ENCODE measurements at regions not wholly inside any gene's neighbourhood (a gene's known extent, or its start where the extent isn't known, plus 50 kb on each side); places are given as distances from the start of the nearest gene placed in this dataset.

DNA sequence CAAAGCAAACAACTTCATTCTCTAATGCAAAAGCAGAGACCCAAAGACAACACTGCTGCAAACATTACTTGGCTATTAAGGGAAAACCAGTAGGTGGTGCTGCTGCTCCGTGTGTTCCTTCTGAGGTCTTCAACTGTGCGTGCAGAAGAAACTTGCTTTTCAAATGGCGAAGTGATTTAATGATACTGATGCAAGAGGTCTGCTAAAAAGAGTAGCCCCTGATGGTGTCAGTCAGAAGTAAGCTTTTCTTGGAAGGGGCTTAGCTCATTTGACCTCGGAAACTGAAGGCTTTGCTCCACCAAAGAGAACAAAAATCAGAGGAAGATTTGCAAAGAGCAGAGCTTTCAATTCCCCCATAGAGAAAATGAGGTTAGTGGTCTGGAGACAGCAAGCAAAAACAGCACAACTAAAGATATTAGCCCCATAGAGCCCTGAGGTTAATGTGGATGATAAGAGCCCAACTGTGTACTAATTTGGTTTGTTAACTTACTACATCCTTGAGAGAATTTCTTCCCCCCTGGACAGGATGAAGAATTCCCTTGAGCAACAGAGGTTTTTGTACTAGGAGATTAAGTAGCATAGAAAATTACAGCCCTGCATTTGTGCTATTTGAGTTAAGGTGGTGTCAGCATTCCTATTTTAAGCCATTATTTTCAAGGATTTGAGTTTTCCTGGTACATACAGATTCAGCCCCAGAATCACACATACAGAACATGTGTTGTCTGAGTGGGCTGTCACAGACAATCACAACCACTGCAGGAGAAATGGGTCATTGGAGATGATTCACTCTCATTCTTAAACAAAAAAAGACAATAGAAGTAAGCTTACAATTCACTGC lies 153.2 kb upstream of the C9orf72 start:
- no peaks in the 10 kb centered on the region for H3K36me3 ChIP-seq (ENCODE audit: insufficient read depth, low read length)
- H3K4me1 ChIP-seq (ENCODE audit: insufficient read depth, low read length, poor library complexity, severe bottlenecking): no peaks in the 10 kb centered on the region
- H3K9ac ChIP-seq (ENCODE audit: low read depth, low read length, poor library complexity, severe bottlenecking): no peak overlapping the region
- TF ChIP-seq, protein P1, sequence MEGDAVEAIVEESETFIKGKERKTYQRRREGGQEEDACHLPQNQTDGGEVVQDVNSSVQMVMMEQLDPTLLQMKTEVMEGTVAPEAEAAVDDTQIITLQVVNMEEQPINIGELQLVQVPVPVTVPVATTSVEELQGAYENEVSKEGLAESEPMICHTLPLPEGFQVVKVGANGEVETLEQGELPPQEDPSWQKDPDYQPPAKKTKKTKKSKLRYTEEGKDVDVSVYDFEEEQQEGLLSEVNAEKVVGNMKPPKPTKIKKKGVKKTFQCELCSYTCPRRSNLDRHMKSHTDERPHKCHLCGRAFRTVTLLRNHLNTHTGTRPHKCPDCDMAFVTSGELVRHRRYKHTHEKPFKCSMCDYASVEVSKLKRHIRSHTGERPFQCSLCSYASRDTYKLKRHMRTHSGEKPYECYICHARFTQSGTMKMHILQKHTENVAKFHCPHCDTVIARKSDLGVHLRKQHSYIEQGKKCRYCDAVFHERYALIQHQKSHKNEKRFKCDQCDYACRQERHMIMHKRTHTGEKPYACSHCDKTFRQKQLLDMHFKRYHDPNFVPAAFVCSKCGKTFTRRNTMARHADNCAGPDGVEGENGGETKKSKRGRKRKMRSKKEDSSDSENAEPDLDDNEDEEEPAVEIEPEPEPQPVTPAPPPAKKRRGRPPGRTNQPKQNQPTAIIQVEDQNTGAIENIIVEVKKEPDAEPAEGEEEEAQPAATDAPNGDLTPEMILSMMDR (conservative IDR thresholded peaks at IDR 0.05; ENCODE audit: low read length): peak; percentile 86
- no peak for TF ChIP-seq EZH2phosphoT487 (IDR thresholded peaks at IDR 0.05; ENCODE audit: borderline replicate concordance)
- no peak overlapping the region for H3K4me2 ChIP-seq (ENCODE audit: low read depth, low read length, poor library complexity, severe bottlenecking)
- H3K79me2 ChIP-seq (ENCODE audit: insufficient read depth, low read length): no peaks in the 10 kb centered on the region
- H3K4me3 ChIP-seq (ENCODE audit: low read length, poor library complexity, severe bottlenecking): no peak overlapping the region
- H3K9me2 ChIP-seq (replicated peaks; ENCODE audit: low read depth, low read length): no peaks in the 10 kb centered on the region
- peak overlapping the region; percentile 48; the same call in 1 of the 2 replicates for H2AFZ ChIP-seq (ENCODE audit: low read length)
- H4K20me1 ChIP-seq (ENCODE audit: insufficient read depth, low read length, poor library complexity, severe bottlenecking): no peaks in the 10 kb centered on the region
- H3F3A ChIP-seq (ENCODE audit: low read depth): no peaks in the 10 kb centered on the region
- no peaks in the 10 kb centered on the region for H3K9me3 ChIP-seq (ENCODE audit: insufficient read depth, low read depth, low read length)
- H3K27me3 ChIP-seq (ENCODE audit: insufficient read depth, low read length, poor library complexity, severe bottlenecking): no peaks in the 10 kb centered on the region

DNA sequence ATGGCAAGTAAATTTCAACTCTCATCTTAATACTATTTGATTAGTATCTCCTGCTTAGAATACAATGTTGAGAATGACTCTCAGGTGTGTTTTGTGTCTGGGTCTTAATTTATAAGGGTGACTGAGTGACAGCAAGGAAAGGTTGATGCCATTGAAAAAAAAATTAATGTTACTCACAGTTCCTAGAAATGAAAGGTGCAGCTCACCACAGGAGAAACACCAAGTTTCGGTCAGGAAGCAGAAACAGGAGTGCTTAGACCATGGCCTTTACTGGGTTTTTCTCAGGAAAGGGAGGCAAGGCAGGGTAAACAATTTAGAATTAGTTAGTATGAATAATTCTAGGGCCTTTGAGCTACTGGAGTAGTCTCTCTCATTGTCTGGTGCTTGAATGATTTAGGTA lies 159.2 kb upstream of the C9orf72 start:
- Histone ChIP-seq H2AFZ (ENCODE audit: low read length) (no peak overlapping the region), H3K4me1 (ENCODE audit: insufficient read depth, low read length, poor library complexity, severe bottlenecking) (no peaks in the 10 kb centered on the region), H3K9me2 (replicated peaks; ENCODE audit: low read depth, low read length) (no peaks in the 10 kb centered on the region), H3K4me3 (ENCODE audit: low read length, poor library complexity, severe bottlenecking) (no peak overlapping the region), H3K4me2 (ENCODE audit: low read depth, low read length, poor library complexity, severe bottlenecking) (no peak overlapping the region), H4K20me1 (ENCODE audit: insufficient read depth, low read length, poor library complexity, severe bottlenecking) (no peaks in the 10 kb centered on the region), H3K9ac (ENCODE audit: low read depth, low read length, poor library complexity, severe bottlenecking) (no peak overlapping the region), H3K9me3 (ENCODE audit: insufficient read depth, low read depth, low read length) (no peaks in the 10 kb centered on the region), H3K27me3 (ENCODE audit: insufficient read depth, low read length, poor library complexity, severe bottlenecking) (no peaks in the 10 kb centered on the region), H3F3A (ENCODE audit: low read depth) (no peaks in the 10 kb centered on the region), H3K79me2 (ENCODE audit: insufficient read depth, low read length) (no peaks in the 10 kb centered on the region), H3K36me3 (ENCODE audit: insufficient read depth, low read length) (no peaks in the 10 kb centered on the region)
- TF ChIP-seq, protein P1 (conservative IDR thresholded peaks at IDR 0.05; ENCODE audit: low read length): no peak
- no peak for TF ChIP-seq EZH2phosphoT487 (IDR thresholded peaks at IDR 0.05; ENCODE audit: borderline replicate concordance)

DNA sequence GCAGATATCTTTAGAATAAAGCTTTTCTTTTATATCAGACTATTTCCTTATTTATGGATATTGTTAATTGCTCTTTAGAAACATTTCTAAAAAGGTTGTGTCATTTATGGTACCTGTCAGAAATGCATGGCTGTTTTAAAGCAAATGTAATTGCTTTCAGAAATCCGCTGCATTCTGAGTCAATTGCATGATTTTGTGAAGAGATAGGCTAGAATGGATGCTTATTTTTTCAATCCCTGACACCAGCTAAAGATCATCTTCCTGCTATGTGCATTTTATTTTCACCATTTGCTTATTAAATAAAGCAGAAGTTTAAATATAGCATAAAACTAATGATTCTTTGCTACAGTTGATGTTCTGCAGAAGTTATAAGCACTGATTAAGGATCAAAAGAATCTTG lies 170.2 kb upstream of the C9orf72 start:
- Histone ChIP-seq H2AFZ (ENCODE audit: low read length) (no peak overlapping the region), H3K27me3 (ENCODE audit: insufficient read depth, low read length, poor library complexity, severe bottlenecking) (no peaks in the 10 kb centered on the region), H3K9ac (ENCODE audit: low read depth, low read length, poor library complexity, severe bottlenecking) (no peak overlapping the region), H4K20me1 (ENCODE audit: insufficient read depth, low read length, poor library complexity, severe bottlenecking) (no peaks in the 10 kb centered on the region), H3K9me2 (replicated peaks; ENCODE audit: low read depth, low read length) (no peaks in the 10 kb centered on the region), H3K9me3 (ENCODE audit: insufficient read depth, low read depth, low read length) (no peaks in the 10 kb centered on the region), H3F3A (ENCODE audit: low read depth) (no peaks in the 10 kb centered on the region), H3K4me3 (ENCODE audit: low read length, poor library complexity, severe bottlenecking) (no peak overlapping the region), H3K4me2 (ENCODE audit: low read depth, low read length, poor library complexity, severe bottlenecking) (no peak overlapping the region), H3K4me1 (ENCODE audit: insufficient read depth, low read length, poor library complexity, severe bottlenecking) (no peaks in the 10 kb centered on the region), H3K79me2 (ENCODE audit: insufficient read depth, low read length) (no peaks in the 10 kb centered on the region), H3K36me3 (ENCODE audit: insufficient read depth, low read length) (no peaks in the 10 kb centered on the region)
- TF ChIP-seq EZH2phosphoT487 (IDR thresholded peaks at IDR 0.05; ENCODE audit: borderline replicate concordance): no peak
- TF ChIP-seq, protein P1 (conservative IDR thresholded peaks at IDR 0.05; ENCODE audit: low read length): no peak

Data from Loucy (cell line).